ENCODE measurements at regions not wholly inside any gene's neighbourhood (a gene's known extent, or its start where the extent isn't known, plus 50 kb on each side); places are given as distances from the start of the nearest gene placed in this dataset.

GRCh38 chr2:211133766-211134165 lies 577.4 kb downstream of the CPS1 start:
- no peak for TF ChIP-seq CTCF (IDR thresholded peaks at IDR 0.05; ENCODE audit: low read depth, low read length, poor library complexity, severe bottlenecking)
- TF ChIP-seq EZH2phosphoT487 (IDR thresholded peaks at IDR 0.05; ENCODE audit: borderline replicate concordance, low read length), result no peak
